Vagina (tissue), 2 donors: ENCODE measurements at regions not wholly inside any gene's neighbourhood (a gene's known extent, or its start where the extent isn't known, plus 50 kb on each side); places are given as distances from the start of the nearest gene placed in this dataset.

Experiments
- CTCF ChIP-seq, 3 experiments: fragments of 450-650 bp in 2 of 3; fragments of 200-600 bp in 1 of 3; sonication (generic) in 1 of 3; IDR thresholded peaks; one replicate each; pipeline ENCODE4 v1.5.1; 2017 to 2019; ENCODE audit warnings: antibody characterized with exemption in 3 of 3, mild to moderate bottlenecking in 2 of 3, moderate library complexity in 2 of 3
- POLR2A ChIP-seq, 2 donors: fragments of 450-650 bp; IDR thresholded peaks; one replicate each; pipeline ENCODE4 v1.6.1; 2017; ENCODE audit warnings: antibody characterized with exemption in 2 of 2, mild to moderate bottlenecking in 2 of 2, moderate library complexity in 2 of 2

- TF ChIP-seq CTCF (IDR thresholded peaks at IDR 0.05) (no peak), POLR2A (IDR thresholded peaks at IDR 0.05) (no peak)
Observed at GRCh38 chr10:64080071-64080470, 558.9 kb downstream of the REEP3 start.
